ENCODE measurements at regions not wholly inside any gene's neighbourhood (a gene's known extent, or its start where the extent isn't known, plus 50 kb on each side); places are given as distances from the start of the nearest gene placed in this dataset.

DNA sequence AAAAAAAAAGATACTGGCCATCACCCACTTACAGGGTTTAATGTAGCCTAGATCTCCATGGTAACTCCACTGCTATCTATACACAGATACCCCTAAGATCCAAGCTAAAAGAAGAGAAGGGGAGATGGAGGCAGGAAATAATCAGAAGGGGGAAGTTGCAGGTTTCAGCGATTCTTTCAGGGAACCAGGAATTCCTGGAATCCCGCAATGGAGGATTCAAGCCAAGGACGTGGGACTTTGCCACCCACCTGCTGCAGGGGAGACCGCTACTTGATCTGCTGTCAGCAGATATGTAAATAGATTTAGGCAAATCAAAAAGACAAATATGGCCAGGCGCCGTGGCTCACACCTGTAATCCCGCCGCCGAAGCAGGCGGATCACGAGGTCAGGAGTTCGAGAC, 121.1 kb downstream of the AIPL1 start:
- TF ChIP-seq CTCF (IDR thresholded peaks at IDR 0.05) (no peak), POLR2A (IDR thresholded peaks at IDR 0.05; ENCODE audit: low read depth) (no peak)

All from esophagus muscularis mucosa (tissue), 3 donors.